Mesothelial cell of epicardium (in vitro differentiated cells): ENCODE measurements at regions not wholly inside any gene's neighbourhood (a gene's known extent, or its start where the extent isn't known, plus 50 kb on each side); places are given as distances from the start of the nearest gene placed in this dataset.

ENCODE experiments used
- DNase-seq, 2 experiments: peaks; one replicate each; pipeline ENCODE4 v3.0.0; 2021; ENCODE audit warnings: low spot score in 2 of 2; ENCODE audit not compliant: unreplicated experiment in 2 of 2
- H3K27ac Mint-ChIP-seq: 2 replicates; pipeline ENCODE4 v1.8.0; 2021; ENCODE audit warnings: mixed read lengths
- H3K27me3 Mint-ChIP-seq: 2 replicates; pipeline ENCODE4 v1.8.0; 2021; ENCODE audit warnings: low read depth, mixed read lengths
- H3K36me3 Mint-ChIP-seq: 2 replicates; pipeline ENCODE4 v1.8.0; 2021; ENCODE audit warnings: mixed read lengths
- H3K4me1 Mint-ChIP-seq: 2 replicates; pipeline ENCODE4 v1.8.0; 2021; ENCODE audit warnings: mixed read lengths
- H3K4me3 Mint-ChIP-seq: 2 replicates; pipeline ENCODE4 v1.8.0; 2021; ENCODE audit warnings: mild to moderate bottlenecking, moderate library complexity, mixed read lengths
- H3K9me3 Mint-ChIP-seq: 2 replicates; pipeline ENCODE4 v1.8.0; 2021; ENCODE audit warnings: mixed read lengths
- TF ChIP-seq, protein P1 (sequence below): fragments of 200-600 bp; sonication (generic); IDR thresholded peaks from one replicate; pipeline ENCODE4 v1.5.0; 2021; ENCODE audit warnings: antibody characterized with exemption; ENCODE audit not compliant: unreplicated experiment

DNA sequence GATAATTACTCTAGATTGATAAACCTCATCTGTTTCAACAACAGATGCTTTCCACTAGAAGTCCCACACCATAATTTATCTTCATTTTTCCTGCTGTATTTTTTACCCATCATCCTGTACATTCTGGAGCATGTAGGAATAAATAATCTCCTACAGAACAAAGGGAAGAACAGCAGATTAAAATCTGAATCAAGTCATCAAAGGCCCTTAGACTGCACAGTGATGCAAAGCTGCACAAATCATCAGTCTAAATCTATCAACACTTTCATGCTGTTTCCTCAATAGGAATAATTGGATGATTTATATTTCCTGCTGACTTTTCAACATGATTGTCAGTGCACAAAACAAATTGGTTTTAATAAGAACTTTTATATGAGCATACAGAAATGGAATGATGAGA is 1143.9 kb downstream of the STIM2 start:
- no peaks in the 10 kb centered on the region for H3K27me3 Mint-ChIP-seq
- TF ChIP-seq, protein P1, sequence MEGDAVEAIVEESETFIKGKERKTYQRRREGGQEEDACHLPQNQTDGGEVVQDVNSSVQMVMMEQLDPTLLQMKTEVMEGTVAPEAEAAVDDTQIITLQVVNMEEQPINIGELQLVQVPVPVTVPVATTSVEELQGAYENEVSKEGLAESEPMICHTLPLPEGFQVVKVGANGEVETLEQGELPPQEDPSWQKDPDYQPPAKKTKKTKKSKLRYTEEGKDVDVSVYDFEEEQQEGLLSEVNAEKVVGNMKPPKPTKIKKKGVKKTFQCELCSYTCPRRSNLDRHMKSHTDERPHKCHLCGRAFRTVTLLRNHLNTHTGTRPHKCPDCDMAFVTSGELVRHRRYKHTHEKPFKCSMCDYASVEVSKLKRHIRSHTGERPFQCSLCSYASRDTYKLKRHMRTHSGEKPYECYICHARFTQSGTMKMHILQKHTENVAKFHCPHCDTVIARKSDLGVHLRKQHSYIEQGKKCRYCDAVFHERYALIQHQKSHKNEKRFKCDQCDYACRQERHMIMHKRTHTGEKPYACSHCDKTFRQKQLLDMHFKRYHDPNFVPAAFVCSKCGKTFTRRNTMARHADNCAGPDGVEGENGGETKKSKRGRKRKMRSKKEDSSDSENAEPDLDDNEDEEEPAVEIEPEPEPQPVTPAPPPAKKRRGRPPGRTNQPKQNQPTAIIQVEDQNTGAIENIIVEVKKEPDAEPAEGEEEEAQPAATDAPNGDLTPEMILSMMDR: no peak
- DNase-seq: no peak
- no peak overlapping the region for H3K27ac Mint-ChIP-seq
- H3K4me1 Mint-ChIP-seq: no peaks in the 10 kb centered on the region
- H3K9me3 Mint-ChIP-seq: peaks cover 11% of the 10 kb centered on the region
- H3K4me3 Mint-ChIP-seq: no peak overlapping the region
- no peaks in the 10 kb centered on the region for H3K36me3 Mint-ChIP-seq

DNA sequence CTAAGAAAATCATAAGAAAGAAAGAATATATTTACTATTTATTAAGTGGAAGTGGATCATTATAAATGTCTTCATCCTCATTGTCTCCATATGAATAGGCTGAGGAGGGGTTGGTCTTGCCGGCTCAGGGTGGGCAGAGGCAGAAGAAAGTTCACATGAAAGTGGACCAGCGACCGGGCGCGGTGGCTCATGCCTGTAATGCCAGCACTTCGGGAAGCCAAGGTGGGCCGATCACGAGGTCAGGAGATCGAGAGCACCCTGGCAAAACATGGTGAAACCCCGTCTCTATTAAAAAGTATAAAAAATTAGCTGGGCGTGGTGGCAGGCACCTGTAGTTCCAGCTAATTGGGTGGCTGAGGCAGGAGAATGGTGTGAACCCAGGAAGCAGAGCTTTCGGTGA is 1145.4 kb downstream of the STIM2 start:
- Mint-ChIP-seq H3K4me1 (no peaks in the 10 kb centered on the region), H3K36me3 (no peaks in the 10 kb centered on the region), H3K27me3 (no peaks in the 10 kb centered on the region), H3K27ac (no peak overlapping the region), H3K4me3 (no peak overlapping the region), H3K9me3 (peaks cover 6% of the 10 kb centered on the region)
- TF ChIP-seq, protein P1: no peak
- DNase-seq: no peak

DNA sequence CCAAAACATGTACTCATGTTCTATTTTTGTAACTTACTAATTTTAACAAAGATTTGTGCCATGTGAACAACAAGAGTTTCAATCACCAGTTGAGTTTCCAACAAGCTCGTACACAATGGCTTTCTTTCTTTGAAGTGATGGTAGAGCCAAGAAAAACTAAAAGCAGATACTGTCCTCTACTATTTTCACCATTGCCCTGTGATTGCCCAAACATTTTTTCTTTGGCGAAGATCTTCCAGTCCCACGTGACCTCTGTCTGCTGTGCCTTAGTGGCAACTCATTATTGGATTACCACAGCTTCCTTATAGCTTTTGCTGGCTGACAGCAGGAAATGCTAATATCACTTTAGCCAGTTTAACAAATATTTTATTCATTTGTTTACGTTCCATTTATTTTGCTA is 1147.1 kb downstream of the STIM2 start:
- Mint-ChIP-seq H3K36me3 (no peaks in the 10 kb centered on the region), H3K27me3 (no peaks in the 10 kb centered on the region), H3K9me3 (no peaks in the 10 kb centered on the region), H3K27ac (no peak overlapping the region), H3K4me1 (no peaks in the 10 kb centered on the region), H3K4me3 (no peak overlapping the region)
- no peak for DNase-seq
- TF ChIP-seq, protein P1: no peak

DNA sequence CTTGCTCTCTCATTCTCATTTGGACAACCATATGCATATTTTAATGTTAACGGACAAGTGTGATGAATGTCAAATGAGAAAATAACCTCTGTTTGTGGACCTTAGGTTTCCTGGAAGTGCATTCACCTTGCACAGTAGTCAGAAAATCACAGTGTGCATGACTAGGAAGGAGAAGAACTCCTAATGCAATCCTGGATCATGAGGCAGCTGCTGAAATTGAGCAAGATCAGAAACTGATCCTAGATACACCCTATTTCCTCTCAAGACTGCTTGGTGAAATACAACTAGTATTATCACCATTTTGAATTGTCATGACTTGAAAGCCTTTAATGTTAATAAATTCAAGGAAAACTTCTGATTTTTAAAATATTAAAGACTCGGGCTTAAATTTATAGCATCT is 1148.9 kb downstream of the STIM2 start:
- no peaks in the 10 kb centered on the region for H3K27me3 Mint-ChIP-seq
- peaks cover 6% of the 10 kb centered on the region for H3K9me3 Mint-ChIP-seq
- TF ChIP-seq, protein P1: no peak
- no peak for DNase-seq
- H3K4me1 Mint-ChIP-seq: no peaks in the 10 kb centered on the region
- no peak overlapping the region for H3K27ac Mint-ChIP-seq
- H3K4me3 Mint-ChIP-seq: no peak overlapping the region
- H3K36me3 Mint-ChIP-seq: no peaks in the 10 kb centered on the region

DNA sequence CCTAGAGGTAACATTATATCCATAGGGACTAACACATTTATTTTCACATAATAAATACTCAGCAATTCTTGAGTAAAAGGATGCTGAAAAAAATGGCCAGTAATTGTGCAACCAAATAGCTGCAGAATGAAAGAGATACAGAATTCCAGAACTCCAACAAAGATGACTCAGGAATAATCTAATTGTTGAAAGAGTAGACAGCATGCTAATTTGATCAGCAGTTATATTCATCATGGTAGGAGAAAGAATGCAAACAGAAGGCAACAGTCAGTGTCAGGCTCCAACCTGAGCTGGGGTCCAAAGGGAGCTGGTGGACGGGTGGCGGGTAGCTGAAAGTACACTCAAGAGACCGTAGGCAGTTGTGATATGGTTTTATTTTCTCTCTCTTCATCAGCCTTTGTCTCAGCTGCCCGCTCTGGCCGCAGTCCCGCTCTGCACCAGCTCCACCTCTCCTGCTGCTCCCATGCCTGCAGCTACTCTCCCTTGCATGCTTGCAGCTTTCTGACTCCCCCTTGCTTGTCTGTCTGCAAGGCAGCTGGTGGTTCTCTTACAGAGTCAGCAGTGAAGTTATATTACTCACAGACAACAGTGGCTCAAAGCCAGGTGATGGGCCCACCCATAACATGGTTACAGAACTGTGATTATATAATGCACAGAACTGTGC is 1150.1 kb downstream of the STIM2 start:
- DNase-seq: no peak
- TF ChIP-seq, protein P1: no peak
- H3K4me3 Mint-ChIP-seq: no peak overlapping the region
- no peaks in the 10 kb centered on the region for H3K36me3 Mint-ChIP-seq
- H3K9me3 Mint-ChIP-seq: peaks cover 6% of the 10 kb centered on the region
- H3K4me1 Mint-ChIP-seq: no peaks in the 10 kb centered on the region
- no peak overlapping the region for H3K27ac Mint-ChIP-seq
- no peaks in the 10 kb centered on the region for H3K27me3 Mint-ChIP-seq

DNA sequence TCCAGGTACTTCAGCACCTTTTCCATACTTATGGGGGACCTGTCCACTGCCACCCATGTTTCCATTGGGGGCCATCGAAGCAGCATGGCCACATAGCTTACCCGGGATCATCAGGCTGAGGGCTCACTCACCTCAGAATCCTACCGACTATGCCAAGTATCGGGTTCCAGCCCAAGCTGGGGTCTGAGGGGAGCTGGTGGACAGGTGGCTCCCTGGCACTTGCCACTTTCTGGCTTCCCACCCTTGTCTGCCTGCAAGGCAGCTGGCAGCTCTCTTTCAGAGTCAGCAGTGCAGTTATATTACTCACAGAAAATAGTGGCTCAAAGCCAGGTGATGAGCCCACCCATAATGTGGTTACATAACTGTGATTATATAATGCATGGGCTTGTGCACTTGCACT is 1153.8 kb downstream of the STIM2 start:
- no peaks in the 10 kb centered on the region for H3K27me3 Mint-ChIP-seq
- no peak overlapping the region for H3K4me3 Mint-ChIP-seq
- H3K36me3 Mint-ChIP-seq: no peaks in the 10 kb centered on the region
- no peak for DNase-seq
- no peak overlapping the region for H3K27ac Mint-ChIP-seq
- TF ChIP-seq, protein P1: no peak
- no peaks in the 10 kb centered on the region for H3K4me1 Mint-ChIP-seq
- peaks cover 6% of the 10 kb centered on the region for H3K9me3 Mint-ChIP-seq
